ENCODE measurements at regions not wholly inside any gene's neighbourhood (a gene's known extent, or its start where the extent isn't known, plus 50 kb on each side); places are given as distances from the start of the nearest gene placed in this dataset.

DNA sequence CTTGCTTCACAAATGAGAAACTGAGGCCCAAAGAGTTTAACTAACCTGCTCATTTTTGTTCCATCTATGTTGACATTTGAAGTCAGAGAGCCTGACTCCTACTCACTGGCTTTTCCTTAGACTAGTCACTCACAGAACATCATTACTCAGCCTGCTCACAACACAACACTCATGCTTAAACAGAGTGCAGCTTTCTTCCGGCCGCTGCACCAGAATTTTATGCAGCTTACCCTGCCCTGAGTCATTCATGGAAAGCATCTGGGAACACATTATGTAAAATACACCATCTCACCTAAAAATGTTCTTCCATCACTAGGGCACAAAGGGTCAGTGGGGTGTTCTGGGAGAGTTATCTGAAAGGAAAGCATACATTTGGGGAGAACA lies 303.4 kb downstream of the SPRY2 start:
- no peak for DNase-seq (ENCODE audit: low spot score)

DNA sequence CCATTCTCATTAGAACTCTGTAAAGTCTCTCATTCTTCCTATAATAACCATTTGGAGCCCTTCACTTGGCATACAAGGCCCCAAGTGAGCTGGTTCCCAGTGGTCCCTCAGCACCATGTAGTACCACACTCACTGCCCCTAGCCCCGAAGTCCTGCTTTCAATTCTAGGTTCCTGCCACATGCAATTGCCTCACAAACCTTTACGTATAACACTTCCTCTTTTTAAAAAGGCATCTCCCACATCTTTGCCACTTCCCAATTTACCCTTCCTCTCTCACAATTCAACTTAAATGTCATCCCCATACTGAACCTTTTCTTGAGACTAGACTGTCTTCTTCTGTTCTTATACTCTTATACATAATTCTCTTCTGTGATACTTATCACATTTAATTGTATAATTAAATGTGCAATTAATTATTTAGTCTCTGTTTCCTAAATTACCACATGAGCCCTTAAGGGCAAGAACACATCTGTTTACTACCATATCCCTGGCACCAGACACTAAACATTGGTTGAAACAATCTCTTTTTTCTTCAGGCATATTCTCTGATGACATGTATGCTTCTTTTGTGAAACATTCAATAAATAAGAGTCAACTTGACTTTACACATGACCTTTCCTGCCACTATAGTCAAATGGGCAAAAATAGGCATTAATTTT lies 304.0 kb downstream of the SPRY2 start:
- no peak for DNase-seq (ENCODE audit: low spot score)

DNA sequence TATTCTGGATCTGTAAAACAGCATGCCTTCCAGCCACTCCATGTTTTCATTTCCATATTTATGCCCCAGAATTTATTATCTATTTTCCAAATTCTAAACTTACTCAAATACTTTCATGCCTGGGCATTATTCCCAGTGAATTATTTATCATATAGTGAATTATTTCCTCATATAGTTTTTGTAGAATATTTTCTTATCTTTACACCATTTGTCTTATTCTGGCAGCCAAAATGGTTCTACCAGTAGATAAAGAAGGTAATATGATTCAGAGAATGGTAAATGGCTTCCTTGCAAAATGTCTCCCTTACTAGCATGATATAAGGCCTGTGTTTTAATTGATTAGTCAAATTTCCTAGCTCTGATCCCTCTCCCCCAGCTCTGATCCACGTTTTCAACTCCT lies 305.8 kb downstream of the SPRY2 start:
- no peak for DNase-seq (ENCODE audit: low spot score)

DNA sequence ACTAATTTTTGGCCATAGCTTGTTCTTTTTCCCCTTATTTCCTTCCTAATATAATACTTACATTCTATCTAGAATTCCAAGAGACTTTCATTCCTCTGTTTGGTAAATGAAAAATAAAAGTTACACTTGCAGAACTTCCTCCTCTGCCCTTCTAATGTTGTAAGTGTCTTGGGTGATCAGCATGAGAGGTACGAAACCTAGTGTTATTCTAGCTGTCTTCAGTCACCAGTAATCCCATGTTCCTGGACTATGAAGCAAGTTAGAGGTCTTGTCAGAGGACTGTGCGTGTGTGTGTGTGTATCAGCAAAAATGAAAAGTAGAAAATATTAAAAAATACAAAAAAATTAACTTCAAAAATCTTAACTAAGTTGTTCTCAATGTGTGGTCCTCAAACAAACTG lies 307.0 kb downstream of the SPRY2 start:
- DNase-seq (ENCODE audit: low spot score) = no peak

GRCh38 chr13:80033286-80033685 lies 307.6 kb downstream of the SPRY2 start:
- no peak for DNase-seq (ENCODE audit: low spot score)

- DNase-seq (ENCODE audit: low spot score) = peak; percentile 8
These were observed 310.4 kb downstream of the SPRY2 start for GRCh38 chr13:80030491-80030890.

DNA sequence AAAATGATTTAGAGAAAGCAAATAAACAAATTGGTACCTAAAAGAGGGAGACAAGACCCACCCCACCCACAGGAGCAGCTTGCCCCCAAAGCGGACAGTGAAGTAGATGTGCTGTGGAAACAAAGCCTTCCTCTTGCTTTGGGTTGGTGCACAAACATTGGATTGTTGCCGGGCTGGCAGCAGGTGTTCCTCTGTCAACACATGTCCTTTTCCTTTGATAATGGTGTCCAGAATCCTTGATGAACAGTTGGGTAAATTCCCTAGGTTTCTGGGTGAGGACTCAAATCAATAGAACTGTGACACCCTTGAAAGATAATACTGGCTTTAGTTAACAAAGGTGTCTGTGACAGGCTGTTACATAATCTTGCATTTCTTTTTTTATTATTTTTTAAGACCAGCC lies 311.8 kb downstream of the SPRY2 start:
- no peak for DNase-seq (ENCODE audit: low spot score)

DNA sequence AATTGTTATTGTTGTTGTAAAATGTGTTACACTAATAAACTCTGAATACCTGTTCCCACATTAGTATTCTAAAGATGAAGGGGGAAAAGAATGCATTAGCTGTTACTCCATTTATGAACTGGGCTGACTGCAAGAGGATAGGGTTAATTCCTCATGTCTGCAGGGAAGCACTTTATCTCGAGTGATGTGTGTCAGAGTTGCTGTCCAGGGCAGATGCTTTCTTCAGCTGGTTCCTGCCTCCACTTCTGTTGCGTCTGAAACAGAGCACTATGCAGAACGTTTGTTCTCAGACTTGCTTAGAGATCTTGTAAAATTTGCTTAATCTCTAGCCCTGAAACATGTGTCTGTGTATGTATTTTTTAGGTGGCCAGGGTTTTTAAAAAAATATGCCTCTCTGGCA lies 318.8 kb downstream of the SPRY2 start:
- DNase-seq (ENCODE audit: low spot score) = peak; percentile 34

- DNase-seq (ENCODE audit: low spot score) = no peak
These were observed 328.7 kb downstream of the SPRY2 start for GRCh38 chr13:80012251-80012650.

- no peak for DNase-seq (ENCODE audit: low spot score)
These were observed 329.3 kb downstream of the SPRY2 start for GRCh38 chr13:80011448-80012212.

DNA sequence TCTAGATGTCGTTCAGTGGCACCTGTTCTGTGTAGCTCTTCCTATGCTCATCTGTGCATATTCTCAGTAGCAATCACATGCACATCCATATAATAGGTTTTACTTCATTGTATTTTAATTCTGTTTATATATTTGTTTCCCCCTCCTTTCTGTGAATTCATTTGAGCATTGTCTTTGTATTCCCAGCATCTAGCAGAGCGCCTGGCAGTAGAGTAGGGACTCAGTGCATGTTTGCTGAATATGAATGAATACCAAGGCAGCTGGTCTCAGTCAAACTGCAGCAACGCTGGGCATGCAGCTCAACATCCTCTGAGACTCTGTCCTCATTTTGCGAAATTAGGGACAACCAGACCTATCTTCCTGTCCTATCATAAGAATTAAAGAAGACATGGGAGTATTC lies 330.1 kb downstream of the SPRY2 start:
- no peak for DNase-seq (ENCODE audit: low spot score)

GRCh38 chr13:80010286-80010831 lies 330.6 kb downstream of the SPRY2 start:
- DNase-seq (ENCODE audit: low spot score) = no peak

DNA sequence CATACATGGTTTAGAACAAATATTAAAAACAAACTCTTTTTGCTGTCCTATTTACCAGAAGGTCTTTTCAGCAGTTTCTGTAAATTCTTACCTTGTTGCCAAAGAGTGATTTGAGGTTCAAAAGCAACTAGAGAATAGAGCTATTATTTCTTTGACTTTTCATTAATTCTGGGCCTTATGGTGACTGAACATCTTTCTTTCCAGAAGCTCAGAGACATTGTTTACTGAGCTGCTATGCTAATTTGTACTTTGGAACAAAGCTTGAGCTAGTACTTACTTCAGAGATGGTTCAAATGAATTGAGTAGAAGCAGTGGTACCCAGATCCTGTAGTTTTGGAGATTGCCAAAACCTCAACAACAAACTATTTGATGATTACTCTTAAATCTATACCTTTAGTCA lies 331.2 kb downstream of the SPRY2 start:
- no peak for DNase-seq (ENCODE audit: low spot score)

- DNase-seq (ENCODE audit: low spot score) = no peak
These were observed 334.0 kb downstream of the SPRY2 start for GRCh38 chr13:80006940-80007339.

- peak; percentile 85 for DNase-seq (ENCODE audit: low spot score)
These were observed 339.4 kb downstream of the SPRY2 start for GRCh38 chr13:80001510-80001842.

GRCh38 chr13:80000684-80001509 lies 340.0 kb downstream of the SPRY2 start:
- peak; percentile 84 for DNase-seq (ENCODE audit: low spot score)

- no peak for DNase-seq (ENCODE audit: low spot score)
These were observed 341.3 kb downstream of the SPRY2 start for GRCh38 chr13:79999601-80000000.

- no peak for DNase-seq (ENCODE audit: low spot score)
These were observed 342.5 kb downstream of the SPRY2 start for GRCh38 chr13:79998381-79998880.

DNA sequence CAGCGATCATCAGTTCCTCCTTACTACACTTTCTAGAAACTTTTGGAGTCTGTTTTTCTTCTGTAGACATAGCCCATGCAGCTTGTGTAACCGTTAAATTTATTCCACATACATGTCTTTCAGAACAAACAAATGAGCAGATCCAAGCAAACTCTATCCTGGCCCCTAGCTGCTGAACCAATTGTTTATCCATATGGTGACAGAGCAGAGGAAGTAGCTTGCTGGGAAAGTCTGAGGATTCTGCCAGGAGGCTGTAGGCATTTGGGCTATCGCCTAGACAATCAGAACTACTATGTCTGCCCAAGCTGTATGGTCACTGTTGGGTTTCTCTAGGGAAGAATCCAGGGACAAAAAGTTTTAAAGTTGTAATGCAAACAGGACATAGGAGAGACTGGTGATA lies 343.7 kb downstream of the SPRY2 start:
- no peak for DNase-seq (ENCODE audit: low spot score)

- no peak for DNase-seq (ENCODE audit: low spot score)
These were observed 345.6 kb downstream of the SPRY2 start for GRCh38 chr13:79995334-79995733.

DNA sequence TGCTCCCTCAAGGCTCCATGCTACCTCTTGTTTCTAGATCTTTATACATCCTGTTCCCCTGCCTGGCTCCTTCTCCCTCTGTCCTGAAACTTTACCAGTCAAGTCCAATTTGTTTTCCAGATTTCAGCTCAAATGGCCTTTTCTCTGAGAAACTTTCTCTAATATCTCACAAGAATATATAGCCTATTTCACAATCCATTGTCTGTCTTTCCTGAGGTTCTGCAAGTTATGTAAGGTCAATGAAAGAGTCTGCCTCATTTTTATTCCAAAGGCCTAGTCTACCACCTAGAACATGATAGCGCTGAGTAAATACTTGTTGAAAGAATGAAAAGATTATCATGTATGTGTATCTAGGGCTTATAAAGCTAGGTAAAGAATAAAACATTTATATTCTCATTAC lies 348.8 kb downstream of the SPRY2 start:
- no peak for DNase-seq (ENCODE audit: low spot score)

GRCh38 chr13:79990048-79990447 lies 350.9 kb downstream of the SPRY2 start:
- no peak for DNase-seq (ENCODE audit: low spot score)

Measured in SK-N-DZ (cell line).